Left ventricle myocardium inferior (tissue), 1 donor: ENCODE measurements at regions not wholly inside any gene's neighbourhood (a gene's known extent, or its start where the extent isn't known, plus 50 kb on each side); places are given as distances from the start of the nearest gene placed in this dataset.

Source experiments
- DNase-seq: peaks from one replicate; pipeline ENCODE4 v3.0.0-alpha.2; 2020
- H3K27ac ChIP-seq: fragments of 200-600 bp; replicated peaks from 2 replicates; pipeline ENCODE4 v1.8.0; 2021
- H3K27me3 ChIP-seq: fragments of 200-600 bp; 2 replicates; pipeline ENCODE4 v1.8.0; 2021; ENCODE audit warnings: low read depth
- H3K36me3 ChIP-seq: fragments of 200-600 bp; 2 replicates; pipeline ENCODE4 v1.8.0; 2021
- H3K4me1 ChIP-seq: fragments of 200-600 bp; 2 replicates; pipeline ENCODE4 v1.8.0; 2021
- H3K4me3 ChIP-seq: fragments of 200-600 bp; 2 replicates; pipeline ENCODE4 v1.8.0; 2021; ENCODE audit warnings: mild to moderate bottlenecking, moderate library complexity
- H3K9me3 ChIP-seq: fragments of 200-600 bp; replicated peaks from 2 replicates; pipeline ENCODE4 v1.8.0; 2021
- CTCF ChIP-seq: fragments of 200-600 bp; IDR thresholded peaks from 2 replicates; pipeline ENCODE4 v1.8.0; 2021; ENCODE audit warnings: antibody characterized with exemption, mild to moderate bottlenecking, borderline replicate concordance
- intact Hi-C: fragments of 100-400 bp; cut with micrococcal nuclease; formaldehyde crosslinking; loops from one replicate; pipeline ENCODE4 v1.11.0; 2022
- donor health status: DM: no; HTN: yes; CAD: no; lungs with severe emphysema.

- intact Hi-C loops: no loop called here
- no peaks in the 10 kb centered on the region for H3K9me3 ChIP-seq
- no peak for DNase-seq
- no peak overlapping the region for H3K27ac ChIP-seq
- no peaks in the 10 kb centered on the region for H3K36me3 ChIP-seq
- H3K4me1 ChIP-seq: no peaks in the 10 kb centered on the region
- no peak overlapping the region for H3K4me3 ChIP-seq
- no peak for TF ChIP-seq CTCF
- no peaks in the 10 kb centered on the region for H3K27me3 ChIP-seq
Observed at GRCh38 chr1:239805851-239806772, 285.6 kb upstream of the FMN2 start.

GRCh38 chr1:239806897-239807296, 284.8 kb upstream of the FMN2 start:
- no peaks in the 10 kb centered on the region for H3K4me1 ChIP-seq

GRCh38 chr1:239807361-239807760, 284.3 kb upstream of the FMN2 start:
- Histone ChIP-seq H3K9me3 (no peaks in the 10 kb centered on the region), H3K27ac (no peak overlapping the region), H3K4me1 (no peaks in the 10 kb centered on the region), H3K36me3 (no peaks in the 10 kb centered on the region), H3K27me3 (no peaks in the 10 kb centered on the region), H3K4me3 (no peak overlapping the region)
- no peak for TF ChIP-seq CTCF
- DNase-seq: no peak
- intact Hi-C loops: no loop called here

More at GRCh38 chr1:239806897-239807296, 284.8 kb upstream of the FMN2 start:
- Histone ChIP-seq H3K27me3 (no peaks in the 10 kb centered on the region), H3K9me3 (no peaks in the 10 kb centered on the region), H3K27ac (no peak overlapping the region), H3K4me3 (no peak overlapping the region), H3K36me3 (no peaks in the 10 kb centered on the region)
- DNase-seq: no peak
- no peak for TF ChIP-seq CTCF
- intact Hi-C loops: no loop called here

GRCh38 chr1:239810061-239810481, 281.6 kb upstream of the FMN2 start:
- intact Hi-C loops: no loop called here
- TF ChIP-seq CTCF: no peak
- DNase-seq: no peak

GRCh38 chr1:239811211-239811885, 280.3 kb upstream of the FMN2 start:
- H3K4me3 ChIP-seq: no peak overlapping the region
- H3K27ac ChIP-seq: no peak overlapping the region
- H3K36me3 ChIP-seq: no peaks in the 10 kb centered on the region
- DNase-seq: no peak
- no peaks in the 10 kb centered on the region for H3K9me3 ChIP-seq
- peaks cover 4% of the 10 kb centered on the region for H3K27me3 ChIP-seq
- intact Hi-C loops: no loop called here
- no peaks in the 10 kb centered on the region for H3K4me1 ChIP-seq
- no peak for TF ChIP-seq CTCF

More at GRCh38 chr1:239810061-239810481, 281.6 kb upstream of the FMN2 start:
- Histone ChIP-seq H3K9me3 (no peaks in the 10 kb centered on the region), H3K36me3 (no peaks in the 10 kb centered on the region), H3K4me1 (no peaks in the 10 kb centered on the region), H3K4me3 (no peak overlapping the region), H3K27ac (no peak overlapping the region), H3K27me3 (peaks cover 4% of the 10 kb centered on the region)
